ENCODE measurements at regions not wholly inside any gene's neighbourhood (a gene's known extent, or its start where the extent isn't known, plus 50 kb on each side); places are given as distances from the start of the nearest gene placed in this dataset.

DNA sequence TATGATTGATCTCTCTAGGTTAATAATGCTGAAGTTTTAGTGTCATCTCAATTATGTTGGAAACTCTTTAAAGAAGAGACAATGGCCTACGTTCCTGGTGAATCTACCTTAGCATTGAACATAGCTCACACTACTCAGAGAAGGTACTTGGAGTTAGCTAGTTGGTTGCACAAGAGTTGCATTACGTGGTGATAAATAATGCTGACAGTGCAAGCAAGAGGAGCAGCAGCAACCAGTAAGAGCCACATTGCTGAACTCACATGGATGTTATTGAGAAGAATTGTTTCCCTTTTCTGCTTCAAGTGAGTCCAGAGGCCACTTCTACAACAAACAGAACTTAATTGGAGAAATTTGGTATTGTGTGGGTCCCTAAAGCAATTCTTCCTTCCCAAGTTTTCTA, 737.1 kb downstream of the TDRD15 start:
- ATAC-seq (ENCODE audit: low FRiP score): no peak
- TF ChIP-seq, protein P1, sequence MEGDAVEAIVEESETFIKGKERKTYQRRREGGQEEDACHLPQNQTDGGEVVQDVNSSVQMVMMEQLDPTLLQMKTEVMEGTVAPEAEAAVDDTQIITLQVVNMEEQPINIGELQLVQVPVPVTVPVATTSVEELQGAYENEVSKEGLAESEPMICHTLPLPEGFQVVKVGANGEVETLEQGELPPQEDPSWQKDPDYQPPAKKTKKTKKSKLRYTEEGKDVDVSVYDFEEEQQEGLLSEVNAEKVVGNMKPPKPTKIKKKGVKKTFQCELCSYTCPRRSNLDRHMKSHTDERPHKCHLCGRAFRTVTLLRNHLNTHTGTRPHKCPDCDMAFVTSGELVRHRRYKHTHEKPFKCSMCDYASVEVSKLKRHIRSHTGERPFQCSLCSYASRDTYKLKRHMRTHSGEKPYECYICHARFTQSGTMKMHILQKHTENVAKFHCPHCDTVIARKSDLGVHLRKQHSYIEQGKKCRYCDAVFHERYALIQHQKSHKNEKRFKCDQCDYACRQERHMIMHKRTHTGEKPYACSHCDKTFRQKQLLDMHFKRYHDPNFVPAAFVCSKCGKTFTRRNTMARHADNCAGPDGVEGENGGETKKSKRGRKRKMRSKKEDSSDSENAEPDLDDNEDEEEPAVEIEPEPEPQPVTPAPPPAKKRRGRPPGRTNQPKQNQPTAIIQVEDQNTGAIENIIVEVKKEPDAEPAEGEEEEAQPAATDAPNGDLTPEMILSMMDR (IDR thresholded peaks at IDR 0.05): no peak
- DNase-seq (ENCODE audit: low spot score): no peak

DNA sequence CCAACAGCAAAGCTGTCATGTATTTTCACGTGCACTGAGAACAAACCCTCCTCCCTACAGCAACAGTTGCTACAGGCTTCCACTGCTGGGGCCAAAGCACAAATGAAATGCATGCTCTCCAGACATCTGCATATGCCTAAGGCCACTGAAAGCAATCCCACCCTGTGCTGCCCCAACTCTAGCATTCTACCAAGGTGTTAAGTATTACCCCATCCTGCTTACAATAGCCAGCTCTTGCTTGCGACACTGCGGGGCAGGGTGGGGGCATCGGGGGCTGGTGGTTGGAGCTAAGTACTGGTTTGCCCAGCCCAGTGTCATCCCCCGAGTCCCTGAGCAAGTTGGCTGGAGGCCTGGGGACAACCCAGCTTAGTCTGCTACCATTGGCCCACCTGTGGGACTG, 742.5 kb downstream of the TDRD15 start:
- TF ChIP-seq, protein P1 (IDR thresholded peaks at IDR 0.05): no peak
- DNase-seq (ENCODE audit: low spot score) (no peak), ATAC-seq (ENCODE audit: low FRiP score) (no peak)

DNA sequence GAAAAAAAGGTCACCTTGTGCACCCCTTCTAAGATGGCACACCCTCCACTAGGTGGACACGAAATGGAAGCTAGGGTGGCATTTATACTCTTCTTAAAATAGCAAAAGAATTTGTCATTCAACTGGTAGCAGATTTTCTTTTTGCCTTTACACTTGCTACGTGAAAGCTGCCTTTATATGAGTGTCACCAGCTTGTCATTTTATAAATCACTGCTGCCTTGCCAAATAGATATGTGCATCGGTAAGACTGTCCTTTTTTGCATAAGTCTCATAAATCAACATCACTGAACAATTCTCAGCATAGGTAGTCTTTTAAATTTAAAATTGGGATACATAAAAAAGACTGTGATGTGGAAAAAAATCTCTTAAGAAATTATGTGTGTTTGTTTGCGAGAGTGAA, 764.1 kb downstream of the TDRD15 start:
- ATAC-seq (ENCODE audit: low FRiP score) (no peak), DNase-seq (ENCODE audit: low spot score) (no peak)
- TF ChIP-seq, protein P1 (IDR thresholded peaks at IDR 0.05): no peak

DNA sequence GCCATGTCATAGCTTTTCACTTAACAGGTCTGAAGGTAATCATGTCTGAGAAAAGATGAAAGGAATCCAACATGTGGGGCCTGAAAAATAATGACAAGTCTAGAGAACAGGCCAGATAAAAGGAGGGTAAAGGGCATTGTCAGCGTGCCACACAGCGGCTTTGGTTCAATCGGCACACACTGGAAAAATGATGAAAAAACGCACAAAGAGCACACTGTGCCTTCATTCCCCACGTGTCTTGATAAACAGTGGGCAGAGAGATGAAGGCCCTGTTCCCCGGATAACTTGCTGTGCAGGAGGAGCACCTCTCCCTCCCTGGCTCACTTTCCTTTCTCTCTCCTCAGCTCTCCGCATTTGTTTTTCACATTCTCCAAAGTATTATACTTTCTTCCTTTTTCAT, 766.3 kb downstream of the TDRD15 start:
- DNase-seq (ENCODE audit: low spot score): no peak
- TF ChIP-seq, protein P1 (IDR thresholded peaks at IDR 0.05): no peak
- no peak for ATAC-seq (ENCODE audit: low FRiP score)

DNA sequence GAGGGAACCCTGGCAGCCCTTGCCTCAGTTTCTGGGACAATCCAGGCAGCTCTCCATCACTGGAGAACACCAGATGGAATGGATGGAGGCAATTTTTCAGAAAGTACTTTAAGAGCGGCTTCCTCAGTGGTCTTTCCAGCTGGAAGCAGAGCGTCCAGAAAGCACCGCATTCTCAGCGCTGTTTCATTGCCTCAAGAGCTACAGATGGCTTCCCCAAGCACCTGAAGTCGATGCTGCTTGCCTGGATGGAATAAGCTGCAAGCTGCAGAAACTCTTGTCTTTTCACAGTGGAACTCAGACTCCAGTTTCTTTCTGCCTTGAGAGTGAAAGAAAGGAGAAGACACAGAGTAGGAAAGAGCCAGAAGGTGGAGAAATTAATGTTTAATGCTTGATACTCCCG, 766.9 kb downstream of the TDRD15 start:
- TF ChIP-seq, protein P1 (IDR thresholded peaks at IDR 0.05): no peak
- DNase-seq (ENCODE audit: low spot score): no peak
- no peak for ATAC-seq (ENCODE audit: low FRiP score)

DNA sequence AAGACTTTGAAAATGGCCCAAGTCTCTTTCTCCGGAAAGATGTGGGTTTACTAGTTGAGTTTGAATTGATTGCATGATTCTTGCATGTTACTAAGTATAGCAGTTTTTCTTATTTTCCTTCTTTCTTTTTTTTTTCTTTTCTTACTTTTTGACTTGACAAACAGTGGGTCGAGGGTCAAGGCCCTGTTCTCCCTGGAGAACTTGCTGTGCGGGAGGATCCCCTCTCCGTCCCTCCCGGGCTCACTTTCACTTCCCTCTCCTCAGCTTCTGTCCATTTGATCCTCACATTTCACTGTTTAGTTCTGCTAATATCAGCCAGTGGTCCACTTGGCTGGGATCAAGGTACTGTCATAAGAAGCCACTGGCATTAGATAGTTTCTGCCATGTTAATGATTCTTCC, 767.4 kb downstream of the TDRD15 start:
- ATAC-seq (ENCODE audit: low FRiP score) (no peak), DNase-seq (ENCODE audit: low spot score) (no peak)
- TF ChIP-seq, protein P1 (IDR thresholded peaks at IDR 0.05): no peak

DNA sequence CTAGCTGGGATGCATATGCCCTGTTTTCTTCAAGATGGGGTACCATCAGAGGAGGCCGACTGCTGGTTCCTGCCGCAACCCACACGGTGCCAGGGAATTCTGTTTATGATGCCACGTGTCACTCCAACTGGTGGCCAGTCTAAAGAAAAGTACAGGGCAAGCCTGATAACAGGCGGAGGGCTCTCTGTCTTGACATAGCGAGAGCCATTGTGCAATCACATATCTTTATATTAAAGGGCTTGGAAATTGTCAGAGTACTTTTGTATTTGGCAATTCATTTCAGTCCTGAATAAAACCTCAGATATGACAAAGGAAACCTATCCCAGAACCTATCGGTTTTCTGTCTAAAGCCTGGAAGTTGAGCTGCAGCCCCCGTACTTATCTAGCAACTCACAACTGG, 768.4 kb downstream of the TDRD15 start:
- TF ChIP-seq, protein P1 (IDR thresholded peaks at IDR 0.05): no peak
- DNase-seq (ENCODE audit: low spot score): no peak
- no peak for ATAC-seq (ENCODE audit: low FRiP score)

Measured in omental fat pad (tissue), 3 donors.